ENCODE measurements at regions not wholly inside any gene's neighbourhood (a gene's known extent, or its start where the extent isn't known, plus 50 kb on each side); places are given as distances from the start of the nearest gene placed in this dataset.

GRCh38 chr14:65238456-65238855 lies 136.1 kb upstream of the MAX start:
- TF ChIP-seq POLR2AphosphoS5 (IDR thresholded peaks at IDR 0.05; ENCODE audit: low read depth) (no peak), CTCF (conservative IDR thresholded peaks at IDR 0.05; ENCODE audit: low read depth in 2 of 2) (no peak), EZH2phosphoT487 (IDR thresholded peaks at IDR 0.05; ENCODE audit: unreplicated experiment) (no peak), EZH2 (IDR thresholded peaks at IDR 0.05; ENCODE audit: low read depth, unreplicated experiment) (no peak), ZNF114 (CRISPR knock-in tag; IDR thresholded peaks at IDR 0.05) (no peak), REST (IDR thresholded peaks at IDR 0.05; ENCODE audit: unreplicated experiment) (no peak), ETS1 (IDR thresholded peaks at IDR 0.05) (no peak), JUNB (IDR thresholded peaks at IDR 0.05; ENCODE audit: unreplicated experiment) (no peak)

All from GM23338 (cell line).